ENCODE measurements at regions not wholly inside any gene's neighbourhood (a gene's known extent, or its start where the extent isn't known, plus 50 kb on each side); places are given as distances from the start of the nearest gene placed in this dataset.

- H3K4me3 ChIP-seq (ENCODE audit: low read length in 2 of 2): no peak overlapping the region
- H3K9me3 ChIP-seq (ENCODE audit: control insufficient read depth in 1 of 2, low read length in 2 of 2): no peaks in the 10 kb centered on the region
- DNase-seq: no peak
- CTCF ChIA-PET (ENCODE audit: partially characterized antibody): no interaction called here
- peaks cover 7 to 12% of the 10 kb centered on the region in 2 donors for H3K27me3 Mint-ChIP-seq
- intact Hi-C loops (cut with micrococcal nuclease): no loop called here
- H3K4me3 Mint-ChIP-seq: no peak overlapping the region
- H3K27ac ChIP-seq (ENCODE audit: low read depth, low read length): no peak overlapping the region
- no peaks in the 10 kb centered on the region for H3K27me3 ChIP-seq (ENCODE audit: insufficient read depth, low read length)
- no peaks in the 10 kb centered on the region for H3K4me1 ChIP-seq (ENCODE audit: insufficient read depth, low read length)
- peaks cover 0 to 2% of the 10 kb centered on the region in 2 donors for H3K36me3 Mint-ChIP-seq
- peaks cover 2 to 19% (median 7%) of the 10 kb centered on the region in 8 donors for H3K9me3 Mint-ChIP-seq
- POLR2A ChIA-PET (ENCODE audit: partially characterized antibody): no interaction called here
- no peaks in the 10 kb centered on the region for H3K36me3 ChIP-seq (ENCODE audit: insufficient read depth, low read length)
- no peak overlapping the region for H3K27ac Mint-ChIP-seq
- H3K4me1 Mint-ChIP-seq: no peaks in the 10 kb centered on the region
These were observed 51.1 kb upstream of the NANOS1 start for GRCh38 chr10:118978316-118978997.

DNA sequence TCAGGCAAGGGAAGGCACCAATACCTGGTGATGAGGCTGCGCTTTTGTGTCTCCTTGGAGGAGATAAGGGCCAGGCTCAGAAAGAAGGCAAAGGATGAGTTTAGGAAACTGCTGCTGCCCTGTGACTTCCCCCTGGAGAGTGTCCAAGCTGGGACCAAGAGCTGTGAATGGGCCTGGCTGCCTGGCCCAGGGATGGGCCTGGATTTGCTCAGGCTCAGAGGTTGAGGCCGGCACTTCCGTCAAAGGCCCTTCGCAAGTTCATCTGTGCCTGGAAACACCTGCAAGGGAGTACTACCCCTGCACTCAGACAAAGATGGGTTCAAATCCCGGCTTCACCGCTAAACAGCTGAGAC, 50.5 kb upstream of the NANOS1 start:
- intact Hi-C loops (cut with micrococcal nuclease): no loop called here
- peaks cover 7 to 10% of the 10 kb centered on the region in 2 donors for H3K27me3 Mint-ChIP-seq
- no peaks in the 10 kb centered on the region for H3K36me3 ChIP-seq (ENCODE audit: insufficient read depth, low read length)
- no peaks in the 10 kb centered on the region for H3K27me3 ChIP-seq (ENCODE audit: insufficient read depth, low read length)
- H3K4me3 ChIP-seq (ENCODE audit: low read length in 2 of 2): no peak overlapping the region
- no peaks in the 10 kb centered on the region for H3K9me3 ChIP-seq (ENCODE audit: control insufficient read depth in 1 of 2, low read length in 2 of 2)
- H3K4me3 Mint-ChIP-seq: no peak overlapping the region
- H3K4me1 ChIP-seq (ENCODE audit: insufficient read depth, low read length): no peaks in the 10 kb centered on the region
- POLR2A ChIA-PET (ENCODE audit: partially characterized antibody): no interaction called here
- CTCF ChIA-PET (ENCODE audit: partially characterized antibody): no interaction called here
- no peaks in the 10 kb centered on the region for H3K36me3 Mint-ChIP-seq
- no peak overlapping the region for H3K27ac ChIP-seq (ENCODE audit: low read depth, low read length)
- peaks cover 0 to 20% (median 7%) of the 10 kb centered on the region in 8 donors for H3K9me3 Mint-ChIP-seq
- H3K27ac Mint-ChIP-seq: no peak overlapping the region
- DNase-seq: no peak
- H3K4me1 Mint-ChIP-seq: no peaks in the 10 kb centered on the region

GRCh38 chr10:118979661-118980060, 49.9 kb upstream of the NANOS1 start:
- intact Hi-C loops (cut with micrococcal nuclease): no loop called here
- no peak overlapping the region for H3K27ac Mint-ChIP-seq

More at GRCh38 chr10:118979661-118980060, 49.9 kb upstream of the NANOS1 start:
- ChIA-PET CTCF (ENCODE audit: partially characterized antibody) (no interaction called here), POLR2A (ENCODE audit: partially characterized antibody) (no interaction called here)
- H3K4me1 ChIP-seq (ENCODE audit: insufficient read depth, low read length): no peaks in the 10 kb centered on the region
- no peak overlapping the region for H3K27ac ChIP-seq (ENCODE audit: low read depth, low read length)
- no peak overlapping the region for H3K4me3 ChIP-seq (ENCODE audit: low read length in 2 of 2)
- H3K27me3 Mint-ChIP-seq: peaks cover 7 to 10% of the 10 kb centered on the region in 2 donors
- no peaks in the 10 kb centered on the region for H3K4me1 Mint-ChIP-seq
- H3K9me3 ChIP-seq (ENCODE audit: control insufficient read depth in 1 of 2, low read length in 2 of 2): no peaks in the 10 kb centered on the region
- H3K27me3 ChIP-seq (ENCODE audit: insufficient read depth, low read length): no peaks in the 10 kb centered on the region
- peaks cover 3 to 6% of the 10 kb centered on the region in 2 donors for H3K36me3 Mint-ChIP-seq
- DNase-seq: no peak
- no peak overlapping the region for H3K4me3 Mint-ChIP-seq
- no peaks in the 10 kb centered on the region for H3K36me3 ChIP-seq (ENCODE audit: insufficient read depth, low read length)
- peaks cover 3 to 24% (median 11%) of the 10 kb centered on the region in 8 donors for H3K9me3 Mint-ChIP-seq
